IMR-90 (cell line): ENCODE measurements at regions not wholly inside any gene's neighbourhood (a gene's known extent, or its start where the extent isn't known, plus 50 kb on each side); places are given as distances from the start of the nearest gene placed in this dataset.

Experiments used
- BHLHE40 ChIP-seq: fragments of 150-350 bp; IDR thresholded peaks from 2 replicates; pipeline ENCODE4 v1.6.1; 2016; ENCODE audit warnings: mild to moderate bottlenecking, low read depth, low read length
- CEBPB ChIP-seq: IDR thresholded peaks from 2 replicates; pipeline ENCODE4 v1.6.1; 2012; ENCODE audit warnings: low read depth, low read length, improper control_type of control experiment
- CHD1 ChIP-seq: IDR thresholded peaks from 2 replicates; pipeline ENCODE4 v1.6.1; 2012; ENCODE audit warnings: low read depth, low read length, improper control_type of control experiment
- CTCF ChIP-seq: conservative IDR thresholded peaks from 2 replicates; pipeline ENCODE4 v1.5.1; 2012; ENCODE audit warnings: mild to moderate bottlenecking, low read depth, low read length, improper control_type of control experiment
- FOS ChIP-seq: fragments of 150-350 bp; IDR thresholded peaks from 2 replicates; pipeline ENCODE4 v1.6.1; 2016; ENCODE audit warnings: low read depth, low read length
- MAFK ChIP-seq: IDR thresholded peaks from 2 replicates; pipeline ENCODE4 v1.6.1; 2012; ENCODE audit warnings: low read depth, low read length, improper control_type of control experiment
- MAZ ChIP-seq: IDR thresholded peaks from 2 replicates; pipeline ENCODE4 v1.6.1; 2012; ENCODE audit warnings: low read depth, mild to moderate bottlenecking, low read length, improper control_type of control experiment, moderate library complexity, borderline replicate concordance
- MXI1 ChIP-seq: IDR thresholded peaks from 2 replicates; pipeline ENCODE4 v1.6.1; 2012; ENCODE audit warnings: low read depth, mild to moderate bottlenecking, low read length, moderate library complexity, borderline replicate concordance
- POLR2A ChIP-seq: IDR thresholded peaks from 2 replicates; pipeline ENCODE4 v1.6.1; 2012; ENCODE audit warnings: mild to moderate bottlenecking, low read depth, low read length
- RFX5 ChIP-seq: IDR thresholded peaks from 2 replicates; pipeline ENCODE4 v1.8.0; 2012; ENCODE audit warnings: low read depth, mild to moderate bottlenecking, low read length, moderate library complexity
- USF2 ChIP-seq: fragments of 150-350 bp; IDR thresholded peaks from 2 replicates; pipeline ENCODE4 v1.6.1; 2017; ENCODE audit warnings: mild to moderate bottlenecking, antibody characterized with exemption, low read length, low read depth

GRCh38 chr11:92304271-92304670 is 79.7 kb downstream of the FAT3 start:
- no peak for TF ChIP-seq POLR2A
- TF ChIP-seq CEBPB, result no peak
- no peak for TF ChIP-seq CTCF
- TF ChIP-seq USF2, result no peak
- TF ChIP-seq MAFK, result no peak
- no peak for TF ChIP-seq RFX5
- no peak for TF ChIP-seq FOS
- TF ChIP-seq CHD1, result no peak
- TF ChIP-seq MAZ, result no peak
- no peak for TF ChIP-seq BHLHE40
- TF ChIP-seq MXI1, result no peak
